Spleen (tissue), 11 donors: ENCODE measurements at regions not wholly inside any gene's neighbourhood (a gene's known extent, or its start where the extent isn't known, plus 50 kb on each side); places are given as distances from the start of the nearest gene placed in this dataset.

Source experiments
- DNase-seq: peaks from one replicate; pipeline ENCODE4 v3.0.0-alpha.2; 2020
- H3K27ac ChIP-seq, 8 donors: fragments of 200-600 bp; sonication (generic) in 7 of 8; 1 replicate in 4 of 8; 2 replicates in 4 of 8; pipeline versions ENCODE4 v1.5.0 to v1.8.0; 2016 to 2021; ENCODE audit warnings: inconsistent platforms in 4 of 8, mild to moderate bottlenecking in 4 of 8, moderate library complexity in 1 of 8
- H3K27me3 ChIP-seq, 7 donors: fragments of 200-600 bp; sonication (generic) in 6 of 7; replicated peaks in 1 of 7; 1 replicate in 4 of 7; 2 replicates in 3 of 7; pipeline versions ENCODE4 v1.5.0 to v1.8.0; 2016 to 2021; ENCODE audit warnings: inconsistent platforms in 3 of 7, mild to moderate bottlenecking in 1 of 7
- H3K36me3 ChIP-seq, 6 donors: fragments of 200-600 bp; sonication (generic) in 5 of 6; 1 replicate in 4 of 6; 2 replicates in 2 of 6; pipeline versions ENCODE4 v1.5.0 to v1.8.0; 2016 to 2021; ENCODE audit warnings: inconsistent platforms in 2 of 6
- H3K4me1 ChIP-seq, 6 donors: fragments of 200-600 bp; sonication (generic) in 5 of 6; 1 replicate in 3 of 6; 2 replicates in 3 of 6; pipeline versions ENCODE4 v1.5.0 to v1.8.0; 2016 to 2021; ENCODE audit warnings: inconsistent platforms in 3 of 6
- H3K4me3 ChIP-seq, 8 donors: fragments of 200-600 bp; sonication (generic) in 7 of 8; 1 replicate in 4 of 8; 2 replicates in 4 of 8; pipeline versions ENCODE4 v1.5.0 to v1.8.0; 2016 to 2021; ENCODE audit warnings: inconsistent platforms in 4 of 8, mild to moderate bottlenecking in 4 of 8, moderate library complexity in 2 of 8
- H3K9me3 ChIP-seq, 8 donors: fragments of 200-600 bp; sonication (generic) in 7 of 8; 1 replicate in 4 of 8; 2 replicates in 4 of 8; pipeline versions ENCODE4 v1.5.0 to v1.8.0; 2016 to 2021; ENCODE audit warnings: inconsistent platforms in 4 of 8
- CTCF ChIP-seq, 11 experiments: fragments of 200-600 bp in 7 of 11; fragments of 450-650 bp in 4 of 11; sonication (generic) in 4 of 11; IDR thresholded peaks in 8 of 11; conservative IDR thresholded peaks in 3 of 11; 1 replicate in 7 of 11; 2 replicates in 4 of 11; pipeline versions ENCODE4 v1.4.0 to v1.8.0; 2016 to 2021; ENCODE audit warnings: antibody characterized with exemption in 11 of 11, inconsistent platforms in 4 of 11, mild to moderate bottlenecking in 1 of 11
- POLR2A ChIP-seq, 3 donors: fragments of 450-650 bp; IDR thresholded peaks; one replicate each; pipeline ENCODE4 v1.5.1; 2017; ENCODE audit warnings: antibody characterized with exemption in 3 of 3, mild to moderate bottlenecking in 1 of 3
- POLR2AphosphoS5 ChIP-seq, 3 donors: sonication (generic); formaldehyde crosslinking; IDR thresholded peaks; one replicate each; pipeline ENCODE4 v1.5.1; 2017; ENCODE audit warnings: antibody characterized with exemption in 3 of 3
- WGBS, 5 donors: extraction: QIAGEN DNeasy Blood & Tissue Kit in 3 of 5; methylation state at CpG; one replicate each; pipeline versions ENCODE4 v1.1.5 to v1.1.7; 2013 to 2018; 5-methylcytosine and 5-hydroxymethylcytosine counted together
- intact Hi-C: fragments of 100-400 bp; cut with DNase I; formaldehyde crosslinking; loops from one replicate; pipeline ENCODE4 v1.15.0; 2023; ENCODE audit warnings: low total_unique reads
- donor health status: healthy with polysubstance abuse.
- donor health status: DM: no; HTN: no; CAD: no; lungs with moderate emphysema.
- donor health status: DM: no; HTN: no; CAD: no.
- donor health status: Bipolar disorder and iron deficiency.
- donor health status: healthy.
- donor health status: DM: no; HTN: no; CAD: no.
- donor health status: DM: yes; HTN: yes; CAD: no.

GRCh38 chr1:238485912-238486209, 595.1 kb upstream of the ZP4 start:
- Histone ChIP-seq H3K27ac (no peak overlapping the region), H3K36me3 (no peaks in the 10 kb centered on the region), H3K4me3 (no peak overlapping the region), H3K9me3 (no peaks in the 10 kb centered on the region), H3K4me1 (no peaks in the 10 kb centered on the region), H3K27me3 (no peaks in the 10 kb centered on the region)
- TF ChIP-seq POLR2A (IDR thresholded peaks at IDR 0.05) (no peak), POLR2AphosphoS5 (IDR thresholded peaks at IDR 0.05) (no peak), CTCF (IDR thresholded peaks at IDR 0.05 in 8 of 11, conservative IDR thresholded peaks at IDR 0.05 in 3 of 11) (no peak)
- intact Hi-C loops = no loop called here
- no peak for DNase-seq
- WGBS, 5 donors = 79 to 90% (median 86%) methylated on average over 5 of the region's 5 CpGs

GRCh38 chr1:238485057-238485911, 594.6 kb upstream of the ZP4 start:
- WGBS, 5 donors = 88 to 89% (median 88%) methylated on average over 14 of the region's 14 CpGs
- no peaks in the 10 kb centered on the region for H3K9me3 ChIP-seq
- H3K4me3 ChIP-seq = no peak overlapping the region
- no peak for TF ChIP-seq POLR2A (IDR thresholded peaks at IDR 0.05)
- no peak for TF ChIP-seq CTCF (IDR thresholded peaks at IDR 0.05 in 8 of 11, conservative IDR thresholded peaks at IDR 0.05 in 3 of 11)
- no peak for TF ChIP-seq POLR2AphosphoS5 (IDR thresholded peaks at IDR 0.05)
- H3K27me3 ChIP-seq = no peaks in the 10 kb centered on the region
- DNase-seq = peak; percentile 65
- H3K36me3 ChIP-seq = no peaks in the 10 kb centered on the region
- H3K27ac ChIP-seq = no peak overlapping the region
- no peaks in the 10 kb centered on the region for H3K4me1 ChIP-seq
- intact Hi-C loops = no loop called here

DNA sequence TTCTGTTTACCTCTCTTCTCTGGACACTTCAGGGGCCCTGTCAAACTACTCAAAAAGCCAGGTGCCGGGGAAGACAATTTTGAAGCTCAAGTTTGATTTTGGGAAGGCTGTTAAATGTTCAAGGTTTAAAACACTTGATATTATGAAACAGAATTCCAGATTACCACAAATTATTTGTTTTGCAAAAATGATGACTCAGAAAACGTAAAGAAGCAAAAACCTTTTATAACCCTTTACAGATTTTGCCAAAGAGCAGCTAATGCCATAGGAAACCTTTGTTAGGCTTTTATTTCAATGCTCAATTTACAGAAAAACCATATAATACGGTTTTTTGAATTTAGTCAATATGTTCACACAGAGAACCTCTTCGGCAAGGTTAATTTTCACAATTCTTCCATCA, 593.4 kb upstream of the ZP4 start:
- H3K27me3 ChIP-seq = no peaks in the 10 kb centered on the region
- DNase-seq = no peak
- no peaks in the 10 kb centered on the region for H3K36me3 ChIP-seq
- intact Hi-C loops = no loop called here
- H3K9me3 ChIP-seq = no peaks in the 10 kb centered on the region
- no peak overlapping the region for H3K27ac ChIP-seq
- no peak overlapping the region for H3K4me3 ChIP-seq
- TF ChIP-seq CTCF (IDR thresholded peaks at IDR 0.05 in 8 of 11, conservative IDR thresholded peaks at IDR 0.05 in 3 of 11) (no peak), POLR2A (IDR thresholded peaks at IDR 0.05) (no peak), POLR2AphosphoS5 (IDR thresholded peaks at IDR 0.05) (no peak)
- no peaks in the 10 kb centered on the region for H3K4me1 ChIP-seq
- WGBS, 5 donors = 73 to 85% (median 78%) methylated on average over 4 of the region's 4 CpGs

DNA sequence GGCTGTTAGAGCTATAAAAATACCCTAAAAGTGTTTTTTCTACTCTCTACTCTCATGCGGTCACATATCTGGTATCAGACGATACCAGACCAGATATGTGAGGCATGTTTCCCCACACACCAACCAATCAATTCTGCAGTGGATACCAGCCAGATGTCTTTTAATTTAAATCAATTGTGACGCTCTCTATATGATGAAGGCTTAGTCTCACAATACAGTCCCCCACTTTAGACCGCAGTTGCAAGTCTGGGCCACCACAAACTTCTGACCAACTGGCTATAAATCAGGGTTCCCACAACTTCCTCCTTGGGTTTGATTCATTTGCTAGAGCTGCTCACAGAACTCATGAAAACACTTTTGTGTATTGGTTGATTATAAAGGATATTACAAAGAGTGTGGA, 586.1 kb upstream of the ZP4 start:
- no peak for DNase-seq
- no peaks in the 10 kb centered on the region for H3K27me3 ChIP-seq
- TF ChIP-seq POLR2AphosphoS5 (IDR thresholded peaks at IDR 0.05) (no peak), CTCF (IDR thresholded peaks at IDR 0.05 in 8 of 11, conservative IDR thresholded peaks at IDR 0.05 in 3 of 11) (no peak), POLR2A (IDR thresholded peaks at IDR 0.05) (no peak)
- H3K9me3 ChIP-seq = no peaks in the 10 kb centered on the region
- no peak overlapping the region for H3K27ac ChIP-seq
- H3K4me3 ChIP-seq = no peak overlapping the region
- WGBS, 5 donors = 26 to 53% (median 31%) methylated on average over 4 of the region's 4 CpGs
- intact Hi-C loops = no loop called here
- H3K36me3 ChIP-seq = no peaks in the 10 kb centered on the region
- H3K4me1 ChIP-seq = no peaks in the 10 kb centered on the region
